ENCODE measurements at regions not wholly inside any gene's neighbourhood (a gene's known extent, or its start where the extent isn't known, plus 50 kb on each side); places are given as distances from the start of the nearest gene placed in this dataset.
"Not testable (repeated sequence)": the region's sequence is repeated elsewhere in the genome, so short reads cannot be mapped to it uniquely, and the experiment has no call there.

- DNase-seq (ENCODE audit: low spot score), result no peak
- in situ Hi-C loops (cut with MboI; ENCODE audit: low sequenced_read_pairs, unreplicated experiment), result no loop called here
- no peak for TF ChIP-seq CTCF (IDR thresholded peaks at IDR 0.05; ENCODE audit: borderline replicate concordance, control extremely low read depth, extremely low read depth, insufficient read depth, missing control alignments)
Observed at GRCh38 chr9:126068534-126069230, 257.9 kb upstream of the MVB12B start.

- no peak for DNase-seq (ENCODE audit: low spot score)
- in situ Hi-C loops (cut with MboI; ENCODE audit: low sequenced_read_pairs, unreplicated experiment), result no loop called here
Observed at GRCh38 chr9:126069400-126069955, 257.2 kb upstream of the MVB12B start.

GRCh38 chr9:126070058-126070655, 256.5 kb upstream of the MVB12B start:
- no peak for TF ChIP-seq CTCF (IDR thresholded peaks at IDR 0.05; ENCODE audit: borderline replicate concordance, control extremely low read depth, extremely low read depth, insufficient read depth, missing control alignments)
- in situ Hi-C loops (cut with MboI; ENCODE audit: low sequenced_read_pairs, unreplicated experiment), result no loop called here
- no peak for DNase-seq (ENCODE audit: low spot score)

More at GRCh38 chr9:126069400-126069955, 257.2 kb upstream of the MVB12B start:
- no peak for TF ChIP-seq CTCF (IDR thresholded peaks at IDR 0.05; ENCODE audit: borderline replicate concordance, control extremely low read depth, extremely low read depth, insufficient read depth, missing control alignments)

- no peak for DNase-seq (ENCODE audit: low spot score)
- in situ Hi-C loops (cut with MboI; ENCODE audit: low sequenced_read_pairs, unreplicated experiment), result no loop called here
- TF ChIP-seq CTCF (IDR thresholded peaks at IDR 0.05; ENCODE audit: borderline replicate concordance, control extremely low read depth, extremely low read depth, insufficient read depth, missing control alignments), result no peak
Observed at GRCh38 chr9:126071076-126071750, 255.4 kb upstream of the MVB12B start.

GRCh38 chr9:126077656-126078055, 249.0 kb upstream of the MVB12B start:
- in situ Hi-C loops (cut with MboI; ENCODE audit: low sequenced_read_pairs, unreplicated experiment), result not testable (repeated sequence)

GRCh38 chr9:126080641-126081040, 246.0 kb upstream of the MVB12B start:
- TF ChIP-seq CTCF (IDR thresholded peaks at IDR 0.05; ENCODE audit: borderline replicate concordance, control extremely low read depth, extremely low read depth, insufficient read depth, missing control alignments), result no peak
- no peak for DNase-seq (ENCODE audit: low spot score)
- in situ Hi-C loops (cut with MboI; ENCODE audit: low sequenced_read_pairs, unreplicated experiment), result no loop called here

More at GRCh38 chr9:126077656-126078055, 249.0 kb upstream of the MVB12B start:
- not testable (repeated sequence) for DNase-seq (ENCODE audit: low spot score)

Measured in GM13976 (cell line).